GM19240 (cell line): ENCODE measurements at regions not wholly inside any gene's neighbourhood (a gene's known extent, or its start where the extent isn't known, plus 50 kb on each side); places are given as distances from the start of the nearest gene placed in this dataset.
"Not testable (repeated sequence)": the region's sequence is repeated elsewhere in the genome, so short reads cannot be mapped to it uniquely, and the experiment has no call there.

Source experiments
- DNase-seq: peaks from one replicate; pipeline ENCODE4 v3.0.0; 2011; ENCODE audit warnings: low spot score; ENCODE audit not compliant: insufficient read length

- DNase-seq, result no peak
Observed at GRCh38 chr6:99668036-99668705, 61.5 kb downstream of the PRDM13 start.

- DNase-seq, result no peak
Observed at GRCh38 chr6:99689916-99690685, 83.5 kb downstream of the PRDM13 start.

- DNase-seq, result not testable (repeated sequence)
Observed at GRCh38 chr6:99702287-99702686, 95.7 kb downstream of the PRDM13 start.

GRCh38 chr6:99709062-99709461 lies 102.4 kb downstream of the PRDM13 start:
- DNase-seq, result no peak

GRCh38 chr6:99711302-99711701 lies 104.7 kb downstream of the PRDM13 start:
- no peak for DNase-seq

GRCh38 chr6:99711925-99712324 lies 105.3 kb downstream of the PRDM13 start:
- no peak for DNase-seq

- no peak for DNase-seq
Observed at GRCh38 chr6:99712519-99712918, 105.9 kb downstream of the PRDM13 start.

- DNase-seq, result not testable (repeated sequence)
Observed at GRCh38 chr6:99722043-99722442, 115.4 kb downstream of the PRDM13 start.

- not testable (repeated sequence) for DNase-seq
Observed at GRCh38 chr6:99730237-99730636, 123.6 kb downstream of the PRDM13 start.

GRCh38 chr6:99736302-99736701 lies 129.7 kb downstream of the PRDM13 start:
- no peak for DNase-seq

GRCh38 chr6:99739526-99739925 lies 132.9 kb downstream of the PRDM13 start:
- DNase-seq, result no peak

- no peak for DNase-seq
Observed at GRCh38 chr6:99741092-99741491, 134.5 kb downstream of the PRDM13 start.

- no peak for DNase-seq
Observed at GRCh38 chr6:99743647-99744046, 137.0 kb downstream of the PRDM13 start.

GRCh38 chr6:99745651-99746050 lies 139.0 kb downstream of the PRDM13 start:
- DNase-seq, result no peak

- DNase-seq, result peak; percentile 2
Observed at GRCh38 chr6:99746261-99746895, 139.7 kb downstream of the PRDM13 start.

GRCh38 chr6:99761711-99762110 lies 155.1 kb downstream of the PRDM13 start:
- no peak for DNase-seq

- no peak for DNase-seq
Observed at GRCh38 chr6:99768166-99768565, 161.5 kb downstream of the PRDM13 start.

- DNase-seq, result no peak
Observed at GRCh38 chr6:99779631-99780555, 173.3 kb downstream of the PRDM13 start.

- no peak for DNase-seq
Observed at GRCh38 chr6:99780556-99780885, 173.9 kb downstream of the PRDM13 start.

- no peak for DNase-seq
Observed at GRCh38 chr6:99789767-99790166, 183.1 kb downstream of the PRDM13 start.

GRCh38 chr6:99790679-99791078 lies 184.0 kb downstream of the PRDM13 start:
- no peak for DNase-seq
